22Rv1 (cell line): ENCODE measurements at regions not wholly inside any gene's neighbourhood (a gene's known extent, or its start where the extent isn't known, plus 50 kb on each side); places are given as distances from the start of the nearest gene placed in this dataset.

Experiments
- CTCF ChIP-seq: fragments of 450-650 bp; IDR thresholded peaks from 2 replicates; pipeline ENCODE4 v1.5.1; 2017; ENCODE audit warnings: mild to moderate bottlenecking
- ZFX ChIP-seq: fragments of 450-650 bp; IDR thresholded peaks from 2 replicates; pipeline ENCODE4 v1.6.1; 2017; ENCODE audit warnings: antibody characterized with exemption, borderline replicate concordance

DNA sequence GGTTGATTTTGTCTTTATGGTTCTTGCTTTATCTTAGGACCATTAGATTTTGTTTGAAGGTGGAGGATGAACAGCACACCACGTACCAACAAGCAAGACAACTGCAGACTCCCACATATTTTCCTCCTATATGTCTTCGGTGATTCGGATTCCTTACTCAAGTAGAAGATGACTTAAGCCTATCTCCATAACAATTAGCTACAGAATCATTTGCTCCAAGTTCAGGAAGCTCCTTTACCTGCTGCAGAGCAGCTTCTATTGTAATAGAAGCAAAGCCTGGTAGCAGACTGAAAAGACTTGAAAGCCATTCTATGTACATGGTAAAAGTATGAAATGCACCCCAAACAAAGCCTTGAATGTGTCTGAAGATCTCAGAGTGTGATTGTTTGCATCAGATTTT lies 229.0 kb downstream of the SOX2 start:
- TF ChIP-seq CTCF (no peak), ZFX (no peak)
